Neural progenitor cell (in vitro differentiated cells): ENCODE measurements at regions not wholly inside any gene's neighbourhood (a gene's known extent, or its start where the extent isn't known, plus 50 kb on each side); places are given as distances from the start of the nearest gene placed in this dataset.

Source experiments
- EZH2 ChIP-seq: fragments of 200-600 bp; sonication (generic); IDR thresholded peaks from 2 replicates; pipeline ENCODE4 v1.6.1; 2017; ENCODE audit warnings: antibody characterized with exemption, mild to moderate bottlenecking, moderate library complexity
- EZH2phosphoT487 ChIP-seq: fragments of 200-600 bp; sonication (generic); IDR thresholded peaks from 2 replicates; pipeline ENCODE4 v1.6.1; 2017; ENCODE audit warnings: antibody characterized with exemption
- TF ChIP-seq, protein P1 (sequence below): fragments of 200-600 bp; sonication (generic); IDR thresholded peaks from 2 replicates; pipeline ENCODE4 v1.5.1; 2017; ENCODE audit warnings: antibody characterized with exemption, mild to moderate bottlenecking

DNA sequence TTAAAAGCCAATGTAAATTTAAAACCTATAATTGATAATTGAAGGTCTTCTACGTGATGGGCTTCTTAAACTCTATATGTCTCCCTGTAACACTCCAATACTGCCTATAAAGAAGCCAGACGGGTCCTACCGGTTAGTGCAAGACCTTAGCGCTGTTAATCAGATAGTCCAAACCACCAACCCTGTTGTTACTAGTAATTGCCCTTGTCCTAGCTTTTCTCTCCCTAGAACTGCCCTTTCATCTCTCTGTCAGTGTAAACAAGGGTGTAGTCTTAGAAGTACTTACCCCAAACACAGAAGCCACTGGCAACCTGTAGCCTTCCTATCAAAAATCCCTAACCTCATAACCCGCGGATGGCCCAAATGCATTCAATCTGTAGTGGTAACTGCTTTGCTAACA, 243.0 kb upstream of the DIO3 start:
- TF ChIP-seq EZH2phosphoT487 (no peak), EZH2 (no peak)
- TF ChIP-seq, protein P1, sequence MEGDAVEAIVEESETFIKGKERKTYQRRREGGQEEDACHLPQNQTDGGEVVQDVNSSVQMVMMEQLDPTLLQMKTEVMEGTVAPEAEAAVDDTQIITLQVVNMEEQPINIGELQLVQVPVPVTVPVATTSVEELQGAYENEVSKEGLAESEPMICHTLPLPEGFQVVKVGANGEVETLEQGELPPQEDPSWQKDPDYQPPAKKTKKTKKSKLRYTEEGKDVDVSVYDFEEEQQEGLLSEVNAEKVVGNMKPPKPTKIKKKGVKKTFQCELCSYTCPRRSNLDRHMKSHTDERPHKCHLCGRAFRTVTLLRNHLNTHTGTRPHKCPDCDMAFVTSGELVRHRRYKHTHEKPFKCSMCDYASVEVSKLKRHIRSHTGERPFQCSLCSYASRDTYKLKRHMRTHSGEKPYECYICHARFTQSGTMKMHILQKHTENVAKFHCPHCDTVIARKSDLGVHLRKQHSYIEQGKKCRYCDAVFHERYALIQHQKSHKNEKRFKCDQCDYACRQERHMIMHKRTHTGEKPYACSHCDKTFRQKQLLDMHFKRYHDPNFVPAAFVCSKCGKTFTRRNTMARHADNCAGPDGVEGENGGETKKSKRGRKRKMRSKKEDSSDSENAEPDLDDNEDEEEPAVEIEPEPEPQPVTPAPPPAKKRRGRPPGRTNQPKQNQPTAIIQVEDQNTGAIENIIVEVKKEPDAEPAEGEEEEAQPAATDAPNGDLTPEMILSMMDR, result no peak
